Nucleus accumbens (tissue), 56 donors: ENCODE measurements at regions not wholly inside any gene's neighbourhood (a gene's known extent, or its start where the extent isn't known, plus 50 kb on each side); places are given as distances from the start of the nearest gene placed in this dataset.
"Not testable (repeated sequence)": the region's sequence is repeated elsewhere in the genome, so short reads cannot be mapped to it uniquely, and the experiment has no call there.

Source experiments
- DNase-seq, 56 donors: peaks; one replicate each; lab custom pipeline; 2025; lab: John Stamatoyannopoulos, UW

DNA sequence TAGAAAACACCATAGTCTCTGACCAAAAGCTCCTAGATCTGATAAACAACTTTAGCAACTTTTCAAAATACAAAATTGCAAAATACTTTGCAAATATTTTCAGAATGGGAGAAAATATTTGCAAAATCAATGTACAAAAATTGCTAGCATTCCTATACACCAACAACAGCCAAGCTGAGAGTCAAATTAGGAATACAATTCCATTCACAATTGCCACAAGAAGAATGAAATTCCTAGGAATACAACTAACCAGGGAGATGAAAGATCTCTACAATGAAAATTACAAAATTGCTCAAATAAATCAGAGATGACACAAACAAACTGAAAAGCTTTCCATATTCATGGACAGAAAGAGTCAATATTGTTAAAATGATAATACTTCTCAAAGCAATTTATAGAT lies 327.0 kb upstream of the ZC3H15 start:
- no peak for DNase-seq

GRCh38 chr2:186164325-186164724 lies 321.7 kb upstream of the ZC3H15 start:
- no peak for DNase-seq

- DNase-seq, result no peak
Measured at GRCh38 chr2:186170693-186171092, 315.4 kb upstream of the ZC3H15 start.

DNA sequence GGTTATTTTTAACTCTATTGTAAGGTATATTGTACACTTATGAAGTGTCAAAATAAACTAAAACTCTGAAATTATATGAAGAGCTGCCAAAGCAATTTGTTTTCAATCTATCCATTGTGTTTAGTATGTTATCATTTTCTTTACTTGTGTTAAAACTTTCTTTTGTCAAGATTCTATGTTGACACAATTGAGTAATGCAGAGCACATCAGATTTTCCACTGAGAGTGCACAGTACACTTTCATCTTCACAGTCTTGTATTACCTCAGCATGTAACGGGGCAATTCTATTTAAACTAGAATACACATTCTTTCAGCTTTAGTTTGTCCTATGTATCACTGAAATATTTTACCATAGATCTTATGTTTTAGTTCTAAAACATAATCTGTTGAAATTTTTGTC lies 304.4 kb upstream of the ZC3H15 start:
- DNase-seq, result no peak

GRCh38 chr2:186182366-186182765 lies 303.7 kb upstream of the ZC3H15 start:
- not testable (repeated sequence) for DNase-seq

DNA sequence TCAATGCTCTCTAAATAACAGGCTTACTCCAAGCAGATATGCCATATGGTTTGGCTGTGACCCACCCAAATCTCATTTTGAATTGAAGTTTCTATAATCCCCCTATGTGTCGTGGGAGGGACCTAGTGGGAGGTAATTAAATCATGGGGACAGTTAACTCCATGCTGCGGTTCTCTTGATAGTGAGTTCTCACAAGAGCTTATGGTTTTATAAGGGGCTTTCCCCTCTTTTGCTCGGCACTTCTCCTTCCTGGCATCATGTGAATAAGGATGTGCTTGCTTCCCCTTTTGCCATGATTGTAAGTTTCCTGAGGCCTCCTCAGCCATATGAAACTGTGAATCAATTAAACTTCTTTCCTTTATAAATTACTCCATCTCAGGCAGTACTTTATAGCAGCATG lies 302.7 kb upstream of the ZC3H15 start:
- DNase-seq, result no peak

DNA sequence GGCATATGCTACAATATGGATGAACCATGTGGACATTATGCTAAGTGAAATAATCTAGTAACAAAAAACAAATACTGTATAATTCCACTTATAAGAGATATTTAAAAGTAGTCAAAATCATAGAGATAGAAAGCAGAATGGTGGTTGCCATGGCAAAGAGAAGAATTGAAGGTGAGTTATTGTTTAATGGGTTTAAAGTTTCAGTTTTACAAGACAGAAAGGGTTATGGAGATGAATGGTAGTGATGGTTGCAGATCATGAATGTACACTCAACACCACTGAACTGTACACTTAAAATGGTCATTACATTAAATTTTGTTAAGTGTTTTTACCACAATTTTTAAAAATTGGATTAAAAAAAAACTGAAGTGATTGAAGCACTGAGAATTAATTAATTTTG lies 298.2 kb upstream of the ZC3H15 start:
- no peak for DNase-seq

DNA sequence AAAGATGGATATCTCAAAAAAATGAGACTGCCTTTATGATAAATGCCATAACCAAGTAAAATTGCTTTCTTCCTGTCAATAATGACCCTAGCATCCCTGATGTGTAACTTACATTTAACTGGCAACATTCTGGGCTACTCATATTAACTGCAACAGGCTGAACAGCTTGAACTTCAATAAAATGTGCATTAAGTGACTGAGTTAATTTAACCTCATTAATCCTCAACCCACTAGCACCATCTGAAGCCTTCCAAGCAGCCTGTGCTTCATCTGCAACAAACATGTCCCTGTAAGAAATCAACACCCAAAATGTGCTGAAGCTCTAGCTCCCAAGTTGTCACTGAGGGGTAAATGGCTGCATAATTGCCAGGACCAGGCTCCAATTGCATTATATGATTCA lies 296.2 kb upstream of the ZC3H15 start:
- DNase-seq, result no peak

DNA sequence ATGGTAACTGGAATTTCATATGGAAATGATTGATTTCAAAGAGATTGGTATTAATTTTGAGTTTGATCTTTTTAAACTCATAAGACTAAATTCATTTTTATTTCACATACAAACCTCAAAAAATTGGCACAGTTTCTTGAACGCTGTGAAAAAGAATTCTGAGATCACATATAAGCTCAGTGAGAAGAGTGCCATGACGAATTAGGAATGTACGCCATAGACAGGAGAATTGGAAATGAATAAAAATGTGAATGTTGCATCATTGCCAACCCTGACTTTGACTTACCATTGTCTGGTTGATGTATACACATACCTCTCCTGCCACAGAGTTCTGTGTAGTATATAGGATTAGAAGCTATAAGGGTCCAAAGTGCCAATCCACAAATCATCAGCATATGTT lies 290.4 kb upstream of the ZC3H15 start:
- no peak for DNase-seq

GRCh38 chr2:186197955-186198354 lies 288.1 kb upstream of the ZC3H15 start:
- no peak for DNase-seq

DNA sequence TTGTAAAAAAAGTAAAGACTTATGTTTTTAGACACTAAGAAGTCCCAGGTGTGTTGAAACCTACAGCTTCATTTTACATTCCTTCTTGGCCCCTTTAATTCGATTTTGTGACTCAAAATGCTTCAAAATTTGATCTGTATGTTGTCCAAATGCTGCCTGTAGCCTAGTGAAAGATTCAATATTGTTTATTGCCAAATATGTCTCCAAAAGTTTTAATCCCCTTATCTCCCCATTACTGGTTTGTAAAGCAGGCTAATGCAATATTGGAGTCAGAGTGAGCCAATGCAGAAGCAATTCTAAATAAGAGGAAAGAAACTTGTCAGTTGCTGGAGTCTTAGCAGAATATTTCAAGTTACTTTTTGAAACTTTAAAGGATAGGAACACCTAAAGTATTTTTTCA lies 287.0 kb upstream of the ZC3H15 start:
- no peak for DNase-seq

GRCh38 chr2:186201371-186201770 lies 284.7 kb upstream of the ZC3H15 start:
- no peak for DNase-seq

- no peak for DNase-seq
Measured at GRCh38 chr2:186205254-186205911, 280.7 kb upstream of the ZC3H15 start.

DNA sequence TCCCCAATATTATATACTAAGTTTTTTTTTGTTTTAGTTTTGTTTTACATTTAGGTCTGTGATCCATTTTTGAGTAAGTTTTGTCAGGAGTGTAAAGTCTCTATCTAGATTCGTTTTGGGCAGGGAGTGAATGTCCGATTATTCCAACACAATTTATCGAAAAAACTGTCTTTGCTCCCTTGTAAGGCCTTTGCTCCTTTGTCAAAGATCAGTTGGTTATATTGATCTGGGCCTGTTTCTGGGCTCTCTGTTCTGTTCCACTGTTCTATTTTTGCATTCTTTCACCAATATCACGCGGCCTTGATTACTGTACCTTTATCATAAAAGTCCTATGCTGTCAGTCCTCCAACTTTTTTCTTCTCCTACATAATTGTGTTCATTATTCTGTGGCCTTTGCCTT lies 276.5 kb upstream of the ZC3H15 start:
- DNase-seq, result no peak

DNA sequence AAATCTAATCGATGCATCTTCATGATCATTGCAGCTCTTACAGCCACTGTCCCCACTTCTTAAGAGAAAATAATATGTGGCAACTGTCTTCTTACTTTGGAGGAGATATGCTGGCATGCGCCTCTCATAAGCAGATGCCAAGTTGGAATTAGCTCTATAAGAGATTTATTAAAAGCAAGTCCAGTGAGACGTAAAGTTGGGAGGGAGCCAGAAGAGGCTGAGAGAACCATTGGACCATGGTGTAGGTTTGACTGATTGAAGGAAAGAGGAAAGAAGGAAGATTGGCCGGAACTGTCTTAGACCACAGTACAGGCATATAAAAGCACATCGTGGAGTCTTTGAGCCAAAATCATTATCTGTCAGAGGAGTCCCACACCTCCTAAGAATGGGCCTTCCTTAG lies 265.7 kb upstream of the ZC3H15 start:
- no peak for DNase-seq

DNA sequence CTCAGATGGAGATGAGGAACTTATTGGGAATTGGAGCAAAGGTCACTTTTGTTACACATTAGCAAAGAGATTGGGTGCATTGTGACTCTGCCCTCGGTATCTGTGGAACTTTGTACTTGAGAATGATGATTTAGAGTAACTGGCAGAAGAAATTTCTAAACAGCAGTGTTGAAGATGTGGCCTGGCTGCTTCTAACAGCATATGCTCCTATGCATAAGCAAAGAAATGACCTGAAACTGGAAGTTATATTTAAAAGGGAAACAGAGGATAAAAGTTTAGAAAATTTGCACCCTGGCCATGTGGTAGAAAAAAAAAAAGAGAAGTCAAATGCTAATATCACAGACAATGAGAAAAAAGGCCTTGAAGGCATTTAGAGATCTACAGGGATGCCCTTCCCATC lies 256.8 kb upstream of the ZC3H15 start:
- no peak for DNase-seq

DNA sequence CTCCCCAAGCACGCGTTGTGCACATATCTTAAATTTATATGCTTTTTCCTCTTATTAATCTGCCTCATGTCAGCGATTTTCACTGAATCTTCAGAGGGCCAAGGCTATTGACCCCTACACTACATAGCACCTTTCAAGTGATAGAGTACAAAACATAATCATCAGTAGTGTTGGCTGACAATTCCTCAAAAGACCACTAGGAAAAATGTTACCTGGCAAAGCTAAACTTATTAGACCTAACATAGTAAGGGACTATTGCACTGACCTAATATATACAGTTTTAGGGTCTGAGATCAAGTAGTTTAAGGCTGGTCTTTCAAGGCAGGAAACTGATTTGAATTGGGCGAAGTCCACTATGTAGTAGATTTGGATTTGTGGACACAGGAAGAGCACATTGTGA lies 244.2 kb upstream of the ZC3H15 start:
- no peak for DNase-seq

- no peak for DNase-seq
Measured at GRCh38 chr2:186254759-186255158, 231.3 kb upstream of the ZC3H15 start.

DNA sequence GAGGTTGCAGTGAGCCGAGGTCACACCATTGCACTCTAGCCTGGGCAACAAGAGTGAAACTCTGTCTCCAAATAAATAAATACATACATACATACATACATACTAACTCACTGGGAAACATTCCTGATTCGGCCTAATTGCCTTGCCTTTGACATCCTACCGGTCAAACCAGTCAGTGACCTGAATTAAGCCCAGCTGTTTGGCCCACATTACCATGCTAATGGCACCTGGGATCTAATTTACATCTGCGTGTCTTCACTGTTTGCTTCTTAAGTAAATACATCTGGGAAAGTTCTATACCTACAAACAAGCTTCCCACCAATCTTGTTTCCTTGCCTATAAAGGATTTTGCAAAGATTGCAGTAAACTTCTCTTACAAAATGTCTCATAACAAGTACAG lies 230.2 kb upstream of the ZC3H15 start:
- DNase-seq, result no peak

DNA sequence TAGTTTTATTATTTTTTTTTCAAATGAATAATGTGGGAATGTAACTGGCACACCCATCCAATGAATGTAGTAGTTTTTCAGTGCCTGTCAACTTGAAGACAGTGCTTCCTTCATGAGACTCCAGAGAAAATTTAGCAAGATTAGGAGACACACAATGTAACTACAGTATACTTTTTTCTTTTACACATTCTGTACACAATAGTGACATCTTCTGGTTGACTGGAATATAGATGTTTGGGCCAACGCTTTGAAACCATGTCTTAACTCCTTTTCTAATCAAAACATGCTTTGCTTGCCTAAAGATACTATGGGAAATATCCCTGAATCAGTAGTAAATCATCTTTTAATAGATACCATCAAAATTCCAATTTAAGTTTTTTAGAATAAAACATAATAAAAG lies 229.5 kb upstream of the ZC3H15 start:
- DNase-seq, result peak in 1 of 56 donors; percentile 1

- no peak for DNase-seq
Measured at GRCh38 chr2:186263673-186264250, 222.3 kb upstream of the ZC3H15 start.

- no peak for DNase-seq
Measured at GRCh38 chr2:186269536-186269935, 216.5 kb upstream of the ZC3H15 start.

- no peak for DNase-seq
Measured at GRCh38 chr2:186273953-186274352, 212.1 kb upstream of the ZC3H15 start.
